ENCODE measurements at regions not wholly inside any gene's neighbourhood (a gene's known extent, or its start where the extent isn't known, plus 50 kb on each side); places are given as distances from the start of the nearest gene placed in this dataset.
A peak's percentile ranks its signal among the peaks of the same experiment; 100 is the strongest.

DNA sequence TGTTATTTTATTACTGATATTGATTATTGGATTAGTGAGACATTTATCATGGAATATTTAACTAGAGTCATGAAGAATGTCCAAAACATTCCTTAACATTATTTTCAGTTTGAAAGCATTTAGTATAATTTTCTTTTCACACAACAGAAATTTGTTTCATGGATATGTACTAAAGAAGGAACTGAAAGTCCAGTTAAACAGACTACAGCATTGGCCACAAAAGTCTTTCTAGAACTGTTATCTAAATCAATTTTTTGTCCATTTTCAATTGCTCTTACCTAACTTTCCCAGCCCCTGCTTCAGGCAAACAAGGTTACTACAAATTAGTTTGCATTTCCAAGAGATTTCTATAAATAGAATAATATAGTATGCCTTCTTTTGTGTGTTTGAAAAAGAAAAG lies 1018.0 kb upstream of the PCDH20 start:
- RAD21 ChIA-PET (ENCODE audit: unreplicated experiment): no interaction called here
- in situ Hi-C loops (cut with MboI): no loop called here
- H3K27me3 ChIP-seq (replicated peaks in 1 of 2; ENCODE audit: control insufficient read depth in 2 of 2, insufficient read depth in 2 of 2, low read length in 1 of 2): no peaks in the 10 kb centered on the region
- no peaks in the 10 kb centered on the region for H3K79me2 ChIP-seq (ENCODE audit: control insufficient read depth, insufficient read depth, low read length)
- H3K27ac ChIP-seq (ENCODE audit: control insufficient read depth, insufficient read depth): no peak overlapping the region
- H3K9me3 ChIP-seq (replicated peaks; ENCODE audit: control insufficient read depth, insufficient read depth, low read length): no peaks in the 10 kb centered on the region
- H3K36me3 ChIP-seq (ENCODE audit: control insufficient read depth in 2 of 2, insufficient read depth in 2 of 2, low read length in 1 of 2): no peaks in the 10 kb centered on the region
- no peak overlapping the region for H3K9ac ChIP-seq (ENCODE audit: control insufficient read depth, insufficient read depth, low read length)
- BruUV-seq (replicated peaks): no TSS peak
- H3K4me2 ChIP-seq (ENCODE audit: control insufficient read depth, insufficient read depth): no peak overlapping the region
- POLR2A ChIA-PET: no interaction called here
- no peak for FAIRE-seq
- no peak for DNase-seq (ENCODE audit: low read depth, low spot score)
- no peaks in the 10 kb centered on the region for H3K4me1 ChIP-seq (ENCODE audit: control insufficient read depth, insufficient read depth, low read length)
- CTCF ChIA-PET: no interaction called here
- no peak overlapping the region for H3K4me3 ChIP-seq
- H4K20me1 ChIP-seq (ENCODE audit: control insufficient read depth, insufficient read depth): no peaks in the 10 kb centered on the region
- no peak overlapping the region for H2AFZ ChIP-seq (ENCODE audit: control insufficient read depth, low read depth, low read length)
- TF ChIP-seq SPI1 (IDR thresholded peaks at IDR 0.05; ENCODE audit: borderline replicate concordance, insufficient read depth, low read depth, low read length) (peak; percentile 62; the same call in 1 of the 2 replicates), POLR2A (IDR thresholded peaks at IDR 0.05; ENCODE audit: low read depth, low read length) (no peak)
- SMC1A ChIA-PET (ENCODE audit: uncharacterized antibody, unreplicated experiment): no interaction called here
- 0 out of 3 replicates have a peak, but pooled peaks have one; percentile 38 for ATAC-seq
- intact Hi-C loops (cut with micrococcal nuclease; ENCODE audit: unreplicated experiment): no loop called here

DNA sequence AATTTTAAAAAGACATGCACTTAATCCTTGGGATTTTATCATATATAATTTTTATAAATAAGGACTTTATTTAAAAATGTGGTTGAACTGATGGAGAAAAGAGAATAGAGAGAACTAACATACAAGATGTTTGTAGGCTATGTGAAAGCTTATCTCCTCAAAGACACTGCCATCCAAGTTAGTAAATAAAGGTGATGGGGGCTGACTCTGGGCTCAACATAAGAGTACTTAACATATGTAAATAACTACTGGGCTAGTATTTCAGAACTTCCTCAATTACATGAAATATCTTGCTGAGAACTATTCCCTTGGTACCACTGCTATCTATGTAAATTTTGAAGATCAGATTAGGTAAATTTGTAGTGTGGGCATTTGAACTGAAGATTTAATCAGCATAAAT lies 1017.3 kb upstream of the PCDH20 start:
- Histone ChIP-seq H3K79me2 (ENCODE audit: control insufficient read depth, insufficient read depth, low read length) (no peaks in the 10 kb centered on the region), H3K4me3 (no peak overlapping the region), H3K4me1 (ENCODE audit: control insufficient read depth, insufficient read depth, low read length) (no peaks in the 10 kb centered on the region), H3K27ac (ENCODE audit: control insufficient read depth, insufficient read depth) (no peak overlapping the region), H3K36me3 (ENCODE audit: control insufficient read depth in 2 of 2, insufficient read depth in 2 of 2, low read length in 1 of 2) (no peaks in the 10 kb centered on the region), H2AFZ (ENCODE audit: control insufficient read depth, low read depth, low read length) (no peak overlapping the region), H3K27me3 (replicated peaks in 1 of 2; ENCODE audit: control insufficient read depth in 2 of 2, insufficient read depth in 2 of 2, low read length in 1 of 2) (no peaks in the 10 kb centered on the region), H3K4me2 (ENCODE audit: control insufficient read depth, insufficient read depth) (no peak overlapping the region), H3K9me3 (replicated peaks; ENCODE audit: control insufficient read depth, insufficient read depth, low read length) (no peaks in the 10 kb centered on the region), H3K9ac (ENCODE audit: control insufficient read depth, insufficient read depth, low read length) (no peak overlapping the region), H4K20me1 (ENCODE audit: control insufficient read depth, insufficient read depth) (no peaks in the 10 kb centered on the region)
- BruUV-seq (replicated peaks): no TSS peak
- CTCF ChIA-PET: no interaction called here
- no peak for DNase-seq (ENCODE audit: low read depth, low spot score)
- no peak for ATAC-seq
- RAD21 ChIA-PET (ENCODE audit: unreplicated experiment): no interaction called here
- in situ Hi-C loops (cut with MboI): no loop called here
- intact Hi-C loops (cut with micrococcal nuclease; ENCODE audit: unreplicated experiment): no loop called here
- FAIRE-seq: no peak
- POLR2A ChIA-PET: no interaction called here
- SMC1A ChIA-PET (ENCODE audit: uncharacterized antibody, unreplicated experiment): interaction anchor here (0.7 kb wide), 1 partner anchor 300 kb away, joined by 3 read pairs; no protein-coding TSS in a partner anchor
- TF ChIP-seq POLR2A (IDR thresholded peaks at IDR 0.05; ENCODE audit: low read depth, low read length) (no peak), EED (IDR thresholded peaks at IDR 0.05; ENCODE audit: low read depth) (no peak), RCOR1 (conservative IDR thresholded peaks at IDR 0.05; ENCODE audit: low read depth, low read length) (no peak), NFYA (IDR thresholded peaks at IDR 0.05; ENCODE audit: borderline replicate concordance, low read depth, low read length) (no peak), EZH2 (IDR thresholded peaks at IDR 0.05; ENCODE audit: borderline replicate concordance, control insufficient read depth, low read depth, low read length) (no peak), PML (IDR thresholded peaks at IDR 0.05; ENCODE audit: low read length) (no peak)
